Panc1 (cell line): ENCODE measurements at regions not wholly inside any gene's neighbourhood (a gene's known extent, or its start where the extent isn't known, plus 50 kb on each side); places are given as distances from the start of the nearest gene placed in this dataset.

Experiments used
- ATAC-seq: fragments of 200-7000 bp; cut with Tn5 transposase; 2 replicates; pipeline ENCODE4 v1.9.1; 2020; ENCODE audit warnings: mild to moderate bottlenecking, moderate library complexity
- BruUV-seq: library from RNA; stranded (reverse); fragments of 400-500 nt; replicated peaks from 2 replicates; lab custom pipeline; 2021; lab: Mats Ljungman, UMichigan
- CTCF ChIA-PET: fragments of 300-600 bp; sonication (Branson Sonifier 250); formaldehyde crosslinking; loops from one replicate; lab custom pipeline; 2022; ENCODE audit warnings: antibody characterized with exemption; lab: Charles Lee
- POLR2A ChIA-PET: fragments of 300-600 bp; sonication (Branson Sonifier 250); formaldehyde crosslinking; loops from one replicate; lab custom pipeline; 2022; ENCODE audit warnings: antibody characterized with exemption; lab: Charles Lee
- DNase-seq: peaks from one replicate; pipeline ENCODE4 v3.0.0-alpha.2; 2010; ENCODE audit warnings: low read depth, low spot score
- H3K27ac ChIP-seq: 2 replicates; pipeline ENCODE4 v1.5.1; 2011; ENCODE audit warnings: mild to moderate bottlenecking, low read length, inconsistent platforms
- H3K27me3 ChIP-seq: fragments of 200-500 bp; sonication (Bioruptor generic); 2 replicates; pipeline ENCODE4 v1.6.0; 2014; ENCODE audit warnings: low read length, inconsistent platforms; ENCODE audit not compliant: control insufficient read depth, insufficient read depth
- H3K36me3 ChIP-seq: fragments of 200-500 bp; sonication (Bioruptor generic); 2 replicates; pipeline ENCODE4 v1.5.1; 2014; ENCODE audit warnings: inconsistent platforms, mild to moderate bottlenecking, low read length, moderate library complexity; ENCODE audit not compliant: control insufficient read depth, insufficient read depth
- H3K4me1 ChIP-seq: 2 replicates; pipeline ENCODE4 v1.5.1; 2011; ENCODE audit warnings: inconsistent platforms, mild to moderate bottlenecking, low read length, moderate library complexity; ENCODE audit not compliant: control insufficient read depth, insufficient read depth
- H3K4me3 ChIP-seq, 2 experiments: 2 replicates each; pipeline ENCODE4 v1.5.1; 2011 to 2012; ENCODE audit warnings: low read depth in 2 of 2, low read length in 2 of 2, mild to moderate bottlenecking in 2 of 2, inconsistent platforms in 1 of 2, moderate library complexity in 1 of 2
- H3K9me3 ChIP-seq: fragments of 200-500 bp; sonication (Bioruptor generic); 2 replicates; pipeline ENCODE4 v1.5.1; 2014; ENCODE audit warnings: low read depth, mild to moderate bottlenecking, inconsistent platforms, low read length, moderate library complexity; ENCODE audit not compliant: control insufficient read depth, insufficient read depth
- CTCF ChIP-seq: fragments of 450-650 bp; IDR thresholded peaks from 2 replicates; pipeline ENCODE4 v1.5.1; 2017; ENCODE audit warnings: mild to moderate bottlenecking
- POLR2AphosphoS5 ChIP-seq: IDR thresholded peaks from 2 replicates; pipeline ENCODE4 v1.6.1; 2012; ENCODE audit warnings: mild to moderate bottlenecking, low read depth, low read length, moderate library complexity
- SIN3A ChIP-seq: IDR thresholded peaks from 2 replicates; pipeline ENCODE4 v1.6.1; 2012; ENCODE audit warnings: low read depth, mild to moderate bottlenecking, low read length, moderate library complexity, borderline replicate concordance; ENCODE audit not compliant: insufficient read depth
- TCF7L2 ChIP-seq: IDR thresholded peaks from 2 replicates; pipeline ENCODE4 v1.6.1; 2011; ENCODE audit warnings: mild to moderate bottlenecking, low read depth, low read length, inconsistent platforms
- in situ Hi-C: cut with HindIII; loops from 2 replicates; pipeline ENCODE4 v1.10.0; 2016; ENCODE audit warnings: low sequenced_read_pairs, low pct_unique_long_range_greater_than_20kb
- intact Hi-C: fragments of 100-400 bp; cut with micrococcal nuclease; formaldehyde crosslinking; loops from one replicate; pipeline ENCODE4 v1.10.0; 2022; ENCODE audit not compliant: unreplicated experiment
- TF ChIP-seq, protein P1 (sequence below), 2 experiments: IDR thresholded peaks; 2 replicates each; pipeline ENCODE4 v1.6.1; 2011 to 2012; ENCODE audit warnings: low read depth in 2 of 2, control low read depth in 1 of 2, low read length in 1 of 2, mild to moderate bottlenecking in 1 of 2, moderate library complexity in 1 of 2; ENCODE audit not compliant: insufficient read depth in 1 of 2

- CTCF ChIA-PET, result no interaction called here
- intact Hi-C loops, result no loop called here
- ATAC-seq (no peak), DNase-seq (no peak)
- H3K4me1 ChIP-seq, result no peaks in the 10 kb centered on the region
- in situ Hi-C loops, result no loop called here
- no peak for TF ChIP-seq CTCF
- TF ChIP-seq TCF7L2, result no peak
- TF ChIP-seq, protein P1, sequence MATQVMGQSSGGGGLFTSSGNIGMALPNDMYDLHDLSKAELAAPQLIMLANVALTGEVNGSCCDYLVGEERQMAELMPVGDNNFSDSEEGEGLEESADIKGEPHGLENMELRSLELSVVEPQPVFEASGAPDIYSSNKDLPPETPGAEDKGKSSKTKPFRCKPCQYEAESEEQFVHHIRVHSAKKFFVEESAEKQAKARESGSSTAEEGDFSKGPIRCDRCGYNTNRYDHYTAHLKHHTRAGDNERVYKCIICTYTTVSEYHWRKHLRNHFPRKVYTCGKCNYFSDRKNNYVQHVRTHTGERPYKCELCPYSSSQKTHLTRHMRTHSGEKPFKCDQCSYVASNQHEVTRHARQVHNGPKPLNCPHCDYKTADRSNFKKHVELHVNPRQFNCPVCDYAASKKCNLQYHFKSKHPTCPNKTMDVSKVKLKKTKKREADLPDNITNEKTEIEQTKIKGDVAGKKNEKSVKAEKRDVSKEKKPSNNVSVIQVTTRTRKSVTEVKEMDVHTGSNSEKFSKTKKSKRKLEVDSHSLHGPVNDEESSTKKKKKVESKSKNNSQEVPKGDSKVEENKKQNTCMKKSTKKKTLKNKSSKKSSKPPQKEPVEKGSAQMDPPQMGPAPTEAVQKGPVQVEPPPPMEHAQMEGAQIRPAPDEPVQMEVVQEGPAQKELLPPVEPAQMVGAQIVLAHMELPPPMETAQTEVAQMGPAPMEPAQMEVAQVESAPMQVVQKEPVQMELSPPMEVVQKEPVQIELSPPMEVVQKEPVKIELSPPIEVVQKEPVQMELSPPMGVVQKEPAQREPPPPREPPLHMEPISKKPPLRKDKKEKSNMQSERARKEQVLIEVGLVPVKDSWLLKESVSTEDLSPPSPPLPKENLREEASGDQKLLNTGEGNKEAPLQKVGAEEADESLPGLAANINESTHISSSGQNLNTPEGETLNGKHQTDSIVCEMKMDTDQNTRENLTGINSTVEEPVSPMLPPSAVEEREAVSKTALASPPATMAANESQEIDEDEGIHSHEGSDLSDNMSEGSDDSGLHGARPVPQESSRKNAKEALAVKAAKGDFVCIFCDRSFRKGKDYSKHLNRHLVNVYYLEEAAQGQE (IDR thresholded peaks at IDR 0.05; ENCODE audit: insufficient read depth in 1 of 2, low read depth in 2 of 2, low read length in 1 of 2), result no peak
- TF ChIP-seq POLR2AphosphoS5, result no peak
- TF ChIP-seq SIN3A, result no peak
- no peaks in the 10 kb centered on the region for H3K9me3 ChIP-seq
- H3K4me3 ChIP-seq, result no peak overlapping the region
- POLR2A ChIA-PET, result no interaction called here
- H3K36me3 ChIP-seq, result no peaks in the 10 kb centered on the region
- H3K27me3 ChIP-seq, result no peaks in the 10 kb centered on the region; the same call in 1 of the 2 replicates
- H3K27ac ChIP-seq, result no peak overlapping the region
- no TSS peak for BruUV-seq
Observed at GRCh38 chr12:131253376-131254026, 299.8 kb downstream of the ADGRD1 start.

- TF ChIP-seq POLR2AphosphoS5, result no peak
- no peak for TF ChIP-seq CTCF
- no peak for TF ChIP-seq TCF7L2
- TF ChIP-seq, protein P1 (IDR thresholded peaks at IDR 0.05; ENCODE audit: insufficient read depth in 1 of 2, low read depth in 2 of 2, low read length in 1 of 2), result no peak
- no peak for TF ChIP-seq SIN3A
- ChIA-PET POLR2A (no interaction called here), CTCF (no interaction called here)
- H3K4me3 ChIP-seq, result no peak overlapping the region
- no peaks in the 10 kb centered on the region for H3K36me3 ChIP-seq
- no peaks in the 10 kb centered on the region for H3K9me3 ChIP-seq
- intact Hi-C loops, result no loop called here
- DNase-seq, result no peak
- no TSS peak for BruUV-seq
- no peak for ATAC-seq
- H3K27me3 ChIP-seq, result no peaks in the 10 kb centered on the region; the same call in 1 of the 2 replicates
- in situ Hi-C loops, result no loop called here
- no peaks in the 10 kb centered on the region for H3K4me1 ChIP-seq
- H3K27ac ChIP-seq, result no peak overlapping the region
Observed at GRCh38 chr12:131254374-131254773, 300.7 kb downstream of the ADGRD1 start.
